CD4-positive, alpha-beta T cell (primary cell): ENCODE measurements at regions not wholly inside any gene's neighbourhood (a gene's known extent, or its start where the extent isn't known, plus 50 kb on each side); places are given as distances from the start of the nearest gene placed in this dataset.

Experiments
- ATAC-seq: fragments of 200-7000 bp; cut with Tn5 transposase; one replicate; pipeline ENCODE4 v1.10.0; 2022; ENCODE audit warnings: mild to moderate bottlenecking; ENCODE audit not compliant: poor library complexity
- CTCF ChIA-PET: fragments of 350-600 bp; sonication (Branson Sonifier 250); formaldehyde crosslinking; loops from one replicate; lab custom pipeline; 2021; ENCODE audit warnings: antibody characterized with exemption, inconsistent platforms; lab: Charles Lee
- POLR2A ChIA-PET: fragments of 350-600 bp; sonication (Branson Sonifier 250); formaldehyde crosslinking; loops from one replicate; lab custom pipeline; 2021; ENCODE audit warnings: antibody characterized with exemption, inconsistent platforms; lab: Charles Lee
- DNase-seq, 14 experiments: peaks; one replicate each; pipeline ENCODE4 v3.0.0-alpha.2; 2013 to 2020; ENCODE audit warnings: mixed read lengths in 2 of 14
- H3K27ac ChIP-seq, 2 donors: one replicate each; pipeline versions ENCODE4 v1.5.1 to v1.7.0; 2013; ENCODE audit warnings: low read length in 2 of 2, low read depth in 1 of 2, mild to moderate bottlenecking in 1 of 2
- H3K27me3 ChIP-seq, 2 experiments: 1 replicate in 1 of 2; 2 replicates in 1 of 2; pipeline versions ENCODE4 v1.6.1 to v1.7.0; 2013; ENCODE audit warnings: low read length in 2 of 2, control low read depth in 1 of 2, mild to moderate bottlenecking in 1 of 2, moderate library complexity in 1 of 2; ENCODE audit not compliant: insufficient read depth in 2 of 2, control insufficient read depth in 1 of 2
- H3K36me3 ChIP-seq: one replicate; pipeline ENCODE4 v1.6.1; 2013; ENCODE audit warnings: low read length, control low read depth; ENCODE audit not compliant: insufficient read depth
- H3K4me1 ChIP-seq: one replicate; pipeline ENCODE4 v1.6.1; 2013; ENCODE audit warnings: low read length, control low read depth; ENCODE audit not compliant: insufficient read depth
- H3K4me3 ChIP-seq: one replicate; pipeline ENCODE4 v1.5.1; 2013; ENCODE audit warnings: mild to moderate bottlenecking, low read length, moderate library complexity
- H3K9me3 ChIP-seq, 2 experiments: 1 replicate in 1 of 2; 2 replicates in 1 of 2; pipeline versions ENCODE4 v1.6.1 to v1.7.0; 2013; ENCODE audit warnings: low read length in 2 of 2, mild to moderate bottlenecking in 2 of 2, control low read depth in 1 of 2, moderate library complexity in 1 of 2; ENCODE audit not compliant: control insufficient read depth in 1 of 2, insufficient read depth in 1 of 2
- H3K27ac Mint-ChIP-seq: one replicate; pipeline ENCODE4 v1.8.0; 2020; ENCODE audit warnings: mixed read lengths
- H3K27me3 Mint-ChIP-seq: one replicate; pipeline ENCODE4 v1.8.0; 2021; ENCODE audit warnings: mixed read lengths
- H3K36me3 Mint-ChIP-seq: one replicate; pipeline ENCODE4 v1.8.0; 2021; ENCODE audit warnings: low read depth, mixed read lengths
- H3K4me1 Mint-ChIP-seq: one replicate; pipeline ENCODE4 v1.8.0; 2021; ENCODE audit warnings: low read depth, mixed read lengths
- H3K4me3 Mint-ChIP-seq: one replicate; pipeline ENCODE4 v1.8.0; 2020; ENCODE audit warnings: mild to moderate bottlenecking, mixed read lengths
- H3K9me3 Mint-ChIP-seq: one replicate; pipeline ENCODE4 v1.8.0; 2020; ENCODE audit warnings: mixed read lengths
- CTCF ChIP-seq: fragments of 200-600 bp; IDR thresholded peaks from one replicate; pipeline ENCODE4 v1.8.0; 2022; ENCODE audit warnings: antibody characterized with exemption, mild to moderate bottlenecking
- intact Hi-C, 2 experiments: fragments of 100-400 bp; cut with DNase I in 1 of 2; cut with micrococcal nuclease in 1 of 2; formaldehyde crosslinking; loops; one replicate each; pipeline versions ENCODE4 v1.15.1 to v1.9.0; 2023 to 2025; cut with DNase I, micrococcal nuclease

DNA sequence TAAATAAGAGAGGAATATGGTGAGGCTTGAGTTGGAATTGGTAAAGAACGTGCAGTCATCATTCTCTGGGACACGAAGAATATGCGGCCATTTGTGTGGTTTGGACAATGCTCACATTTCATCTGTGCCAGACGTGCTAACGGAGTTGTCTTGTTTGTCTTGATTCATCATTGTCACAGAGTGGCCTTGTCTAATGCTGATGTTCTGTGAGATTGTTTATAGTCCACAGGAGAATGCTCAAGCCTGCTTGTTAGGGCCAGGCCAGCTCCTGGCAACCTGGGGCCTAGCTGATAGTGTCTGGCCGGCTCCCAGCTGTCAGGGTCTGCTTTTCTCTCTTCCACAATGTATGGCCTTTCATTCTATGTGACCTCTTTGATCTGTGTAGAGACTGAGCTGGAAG is 384.7 kb downstream of the EDEM1 start:
- Mint-ChIP-seq H3K27ac (no peak overlapping the region), H3K36me3 (no peaks in the 10 kb centered on the region), H3K9me3 (no peaks in the 10 kb centered on the region), H3K4me3 (no peak overlapping the region), H3K4me1 (no peaks in the 10 kb centered on the region), H3K27me3 (no peaks in the 10 kb centered on the region)
- Histone ChIP-seq H3K36me3 (no peaks in the 10 kb centered on the region), H3K27ac (no peak overlapping the region), H3K27me3 (no peaks in the 10 kb centered on the region), H3K4me1 (no peaks in the 10 kb centered on the region), H3K4me3 (no peak overlapping the region), H3K9me3 (no peaks in the 10 kb centered on the region)
- intact Hi-C loops = no loop called here
- DNase-seq (no peak), ATAC-seq (no peak)
- ChIA-PET POLR2A (no interaction called here), CTCF (no interaction called here)
- TF ChIP-seq CTCF = no peak

DNA sequence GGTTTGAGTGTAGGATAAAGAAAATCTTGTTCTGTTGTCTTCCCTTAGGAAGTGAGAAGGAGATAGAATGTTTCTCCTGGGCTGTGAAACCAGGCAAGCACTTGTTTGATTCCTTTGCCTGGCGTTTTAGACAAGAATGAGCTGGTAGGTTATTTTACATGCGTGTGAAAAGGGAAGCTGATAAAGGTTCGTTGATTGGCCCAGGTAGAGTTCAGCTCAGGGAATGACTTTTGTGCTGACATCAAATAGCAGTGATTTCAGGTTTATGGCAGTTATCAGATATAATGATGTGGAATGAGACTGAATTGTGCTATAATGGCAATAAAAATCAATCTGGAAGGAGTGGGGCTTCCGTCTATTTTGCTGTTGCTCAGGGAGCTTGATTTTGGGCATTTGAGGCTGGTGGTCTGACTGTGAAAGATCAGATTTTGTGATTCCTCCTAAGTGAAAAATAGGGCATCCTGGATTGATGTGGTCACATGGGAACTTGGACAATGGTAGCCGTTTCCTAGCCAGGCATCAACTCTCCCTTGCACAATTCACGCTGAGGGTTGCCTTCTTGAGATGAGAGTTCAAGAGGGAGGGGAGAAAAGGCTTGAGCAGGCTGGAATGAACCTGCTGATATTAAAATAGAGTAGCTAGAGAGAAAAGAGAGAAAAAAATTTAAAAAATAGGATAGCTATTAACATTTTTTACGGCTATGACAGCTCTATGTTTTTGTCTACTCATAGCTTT is 388.9 kb downstream of the EDEM1 start:
- Histone ChIP-seq H3K27ac (no peak overlapping the region), H3K36me3 (no peaks in the 10 kb centered on the region), H3K27me3 (no peaks in the 10 kb centered on the region), H3K4me1 (no peaks in the 10 kb centered on the region), H3K9me3 (no peaks in the 10 kb centered on the region), H3K4me3 (no peak overlapping the region)
- H3K4me3 Mint-ChIP-seq = no peak overlapping the region
- no peaks in the 10 kb centered on the region for H3K27me3 Mint-ChIP-seq
- H3K9me3 Mint-ChIP-seq = no peaks in the 10 kb centered on the region
- ChIA-PET POLR2A (no interaction called here), CTCF (interaction anchor here (0.5 kb wide), 1 partner anchor 783 kb away, joined by 3 read pairs; no protein-coding TSS in a partner anchor)
- no peak overlapping the region for H3K27ac Mint-ChIP-seq
- H3K36me3 Mint-ChIP-seq = no peaks in the 10 kb centered on the region
- no peak for DNase-seq
- intact Hi-C loops = no loop called here
- no peaks in the 10 kb centered on the region for H3K4me1 Mint-ChIP-seq
- no peak for TF ChIP-seq CTCF
- no peak for ATAC-seq

DNA sequence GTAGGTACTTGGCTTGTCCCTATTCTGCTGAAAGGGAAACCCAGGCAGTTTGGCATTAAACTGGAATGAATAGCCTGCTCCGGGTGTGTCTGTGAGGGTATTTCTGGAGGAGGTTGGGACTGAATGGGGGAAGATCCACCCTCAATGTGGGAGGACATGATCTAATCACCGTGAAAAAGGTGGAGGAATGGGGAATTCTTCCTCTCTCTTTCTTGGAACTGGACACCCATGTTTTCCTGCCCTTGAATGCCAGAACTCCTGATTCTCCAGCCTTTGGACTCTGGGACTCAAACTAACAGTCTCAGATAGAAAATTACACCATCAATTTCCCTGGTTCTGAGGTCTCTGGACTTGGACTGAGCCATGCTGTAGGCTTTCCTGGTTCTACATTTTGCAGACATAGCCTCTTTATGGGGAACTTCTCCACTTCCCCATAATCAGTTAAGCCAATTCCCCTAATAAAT is 391.7 kb downstream of the EDEM1 start:
- H3K9me3 Mint-ChIP-seq = no peaks in the 10 kb centered on the region
- H3K27me3 ChIP-seq = no peaks in the 10 kb centered on the region
- no peaks in the 10 kb centered on the region for H3K36me3 Mint-ChIP-seq
- ATAC-seq (no peak), DNase-seq (peak in 1 of 14 experiments; percentile 16)
- H3K4me3 Mint-ChIP-seq = no peak overlapping the region
- POLR2A ChIA-PET = no interaction called here
- H3K4me3 ChIP-seq = no peak overlapping the region
- no peaks in the 10 kb centered on the region for H3K9me3 ChIP-seq
- no peaks in the 10 kb centered on the region for H3K4me1 ChIP-seq
- intact Hi-C loops = no loop called here
- H3K36me3 ChIP-seq = no peaks in the 10 kb centered on the region
- H3K4me1 Mint-ChIP-seq = no peaks in the 10 kb centered on the region
- H3K27ac ChIP-seq = no peak overlapping the region
- TF ChIP-seq CTCF = no peak
- no peak overlapping the region for H3K27ac Mint-ChIP-seq
- CTCF ChIA-PET = no interaction called here
- no peaks in the 10 kb centered on the region for H3K27me3 Mint-ChIP-seq
